GM21515 (cell line): ENCODE measurements at regions not wholly inside any gene's neighbourhood (a gene's known extent, or its start where the extent isn't known, plus 50 kb on each side); places are given as distances from the start of the nearest gene placed in this dataset.
"Not testable (repeated sequence)": the region's sequence is repeated elsewhere in the genome, so short reads cannot be mapped to it uniquely, and the experiment has no call there.

Experiments
- ATAC-seq: cut with Tn5 transposase; IDR thresholded peaks from one replicate; pipeline ENCODE4 v1.9.1; 2021; ENCODE audit not compliant: unreplicated experiment

DNA sequence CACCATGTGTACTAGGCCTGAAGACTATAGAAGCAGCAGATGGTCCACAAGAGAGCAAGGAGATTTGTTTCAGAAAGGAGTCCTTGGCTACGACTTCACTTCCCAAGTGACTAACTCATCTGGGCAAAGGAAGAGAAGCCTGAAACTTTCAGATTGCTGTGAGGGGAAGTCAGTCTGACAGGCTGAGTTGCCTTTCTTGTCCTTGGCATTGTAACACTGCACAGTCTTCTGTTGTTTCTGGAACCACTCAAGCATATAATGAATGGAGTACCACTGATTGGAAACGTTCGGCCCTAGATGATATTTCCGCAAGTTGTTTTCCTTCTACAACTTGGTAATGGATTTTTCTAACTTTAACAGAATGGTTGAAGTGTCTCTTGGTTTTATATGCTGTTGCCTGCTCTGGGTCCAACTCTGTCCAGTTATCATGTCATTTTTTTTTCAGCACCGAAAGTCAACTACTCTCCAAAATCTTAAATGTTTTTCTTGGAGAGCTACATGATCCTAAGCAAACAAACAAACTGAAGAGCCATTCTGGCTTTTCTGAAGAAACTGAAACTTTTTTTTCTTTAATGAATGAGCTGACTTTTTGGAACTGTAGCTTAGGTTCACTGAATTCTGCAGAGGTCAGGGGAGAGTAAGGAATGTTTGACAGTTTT lies 685.7 kb downstream of the MECOM start:
- no peak for ATAC-seq

DNA sequence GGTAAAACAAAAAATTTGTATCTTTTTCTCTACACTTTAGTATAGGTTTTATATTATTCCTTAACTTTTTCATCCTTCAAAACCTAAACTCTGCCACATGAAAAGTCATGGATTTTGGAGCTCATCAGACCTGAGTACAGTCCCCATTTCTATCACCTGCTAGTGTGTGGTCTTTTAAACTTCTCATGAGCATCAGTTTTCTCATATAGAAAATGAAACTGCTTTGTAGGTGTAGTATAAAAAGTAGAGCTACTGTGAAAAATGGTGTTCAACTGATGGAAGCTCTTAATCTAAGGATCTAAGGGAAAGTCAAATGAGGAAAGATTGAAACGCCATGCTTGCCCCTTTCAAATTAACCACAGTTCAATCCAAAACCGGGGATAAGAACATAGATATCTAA lies 686.5 kb downstream of the MECOM start:
- no peak for ATAC-seq

DNA sequence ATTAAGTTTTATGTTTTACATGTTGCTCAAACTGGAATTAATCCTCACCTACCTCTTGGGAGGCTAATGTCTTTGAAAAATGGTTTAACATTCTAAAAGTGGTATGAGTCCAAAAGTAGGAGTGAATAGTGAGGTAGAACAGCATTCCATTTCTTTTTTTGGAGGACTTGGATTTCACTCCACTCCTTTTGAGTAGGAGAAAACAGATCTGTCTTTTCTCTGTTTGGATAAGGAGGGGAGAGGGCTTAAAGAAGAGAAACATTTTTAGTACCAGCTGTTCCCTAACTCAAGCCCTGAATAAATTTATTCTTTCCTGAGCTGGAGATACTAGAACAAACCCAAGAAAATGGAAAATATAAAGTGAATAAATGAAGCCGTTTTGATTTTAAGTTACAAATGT lies 687.9 kb downstream of the MECOM start:
- no peak for ATAC-seq

DNA sequence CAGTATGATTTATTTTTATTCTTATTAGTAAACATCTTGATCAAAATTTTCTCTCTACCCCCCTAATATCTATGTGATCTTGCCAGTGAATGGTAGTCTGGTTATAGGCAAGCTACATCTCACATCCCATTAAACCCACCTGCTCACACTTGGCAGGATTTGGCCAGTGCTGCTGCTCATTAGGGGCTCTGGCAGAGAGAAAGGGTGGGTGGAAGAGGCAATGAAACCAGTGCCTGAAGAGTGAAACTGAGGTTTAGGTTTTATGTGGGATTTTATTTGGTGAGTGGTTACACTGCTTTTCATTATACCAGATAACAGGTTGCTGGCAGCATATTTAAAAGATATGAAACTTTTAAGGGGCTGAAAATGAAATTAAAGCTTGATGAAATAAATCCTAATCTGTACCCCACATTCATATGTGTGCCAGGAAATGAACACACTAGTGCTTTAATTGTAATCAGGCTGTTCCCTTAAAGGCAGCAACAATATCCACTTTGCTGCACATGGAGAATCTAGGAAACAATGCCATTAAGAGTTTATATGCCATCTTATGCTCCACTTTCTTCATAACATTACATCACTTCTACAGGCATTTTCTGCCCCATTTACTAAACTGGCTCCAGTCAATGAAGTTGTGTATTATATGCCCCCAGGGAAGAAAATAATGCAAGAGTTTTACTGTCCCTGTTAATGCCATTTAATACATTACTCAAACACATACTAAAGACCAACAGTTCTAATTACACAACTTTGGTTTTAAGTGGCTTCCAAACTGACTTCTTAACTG lies 688.7 kb downstream of the MECOM start:
- no peak for ATAC-seq

DNA sequence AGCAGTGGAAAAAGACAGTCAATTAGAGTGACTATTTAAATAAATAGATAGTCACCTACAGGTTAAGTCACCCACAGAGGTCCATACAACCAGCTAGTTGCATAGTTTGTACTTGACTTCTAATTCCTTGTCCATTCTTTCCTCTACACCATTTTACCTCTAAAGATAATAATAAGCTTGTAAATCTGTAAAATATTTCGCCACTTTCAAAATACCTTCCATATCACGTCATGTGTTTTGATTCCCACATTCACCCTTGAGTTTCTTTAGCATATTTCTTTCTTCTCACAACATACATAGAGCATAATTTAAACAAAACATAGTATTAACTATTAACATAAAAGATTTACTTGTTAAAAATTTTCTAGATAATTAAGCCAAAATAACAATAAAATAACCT lies 689.6 kb downstream of the MECOM start:
- ATAC-seq = no peak

DNA sequence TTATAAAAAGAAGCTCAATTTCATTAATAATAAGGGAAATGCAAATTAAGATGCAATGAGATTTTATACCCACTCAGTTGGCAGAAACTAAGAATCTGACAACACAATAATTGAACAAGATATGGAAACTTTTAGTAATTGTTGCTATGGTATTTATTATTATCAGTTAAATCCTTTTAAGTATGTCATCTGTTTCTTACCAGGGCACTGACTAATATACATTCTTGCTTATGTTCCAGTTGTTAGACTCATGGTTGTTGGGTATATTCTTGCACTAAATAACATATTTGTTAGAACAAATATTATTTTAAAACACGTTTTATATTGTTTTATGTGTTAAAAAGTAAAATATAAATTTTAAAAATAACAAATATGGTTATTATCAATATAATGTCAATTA lies 690.3 kb downstream of the MECOM start:
- no peak for ATAC-seq

DNA sequence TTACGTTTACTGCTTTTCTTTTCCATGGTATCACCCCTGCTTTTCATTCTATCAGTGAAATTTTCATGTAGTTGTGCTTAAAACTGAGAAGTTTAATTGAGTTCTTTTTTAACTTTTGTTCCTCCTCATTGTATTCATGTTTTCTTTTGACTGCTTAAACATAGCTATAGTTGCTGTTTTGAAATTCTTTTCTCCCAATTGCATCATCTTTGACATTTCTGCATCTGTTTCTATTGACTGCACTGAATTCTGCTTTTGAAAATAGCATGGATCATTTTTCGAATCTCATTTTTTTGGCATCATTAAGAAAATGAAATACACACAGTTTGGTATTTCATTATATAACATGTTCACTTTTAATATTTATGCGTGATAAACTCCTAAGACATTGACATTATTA lies 694.9 kb downstream of the MECOM start:
- ATAC-seq = no peak

DNA sequence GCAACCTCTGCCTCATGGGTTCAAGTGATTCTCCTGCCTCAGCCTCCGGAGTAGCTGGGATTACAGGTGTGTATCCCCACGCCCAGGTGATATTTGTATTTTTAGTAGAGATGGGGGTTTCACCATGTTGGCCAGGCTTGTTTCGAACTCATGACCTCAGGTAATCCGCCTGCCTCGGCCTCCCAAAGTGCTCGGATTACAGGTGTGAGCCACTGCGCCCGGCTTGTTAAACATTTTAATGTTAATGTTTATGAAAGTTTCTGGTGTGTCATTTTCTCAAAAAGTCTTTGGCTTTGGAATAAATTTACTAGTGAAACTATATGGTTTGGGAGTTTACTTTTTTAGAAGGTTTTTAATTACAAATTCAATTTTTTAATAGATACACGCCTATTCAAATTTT lies 698.8 kb downstream of the MECOM start:
- ATAC-seq = no peak

DNA sequence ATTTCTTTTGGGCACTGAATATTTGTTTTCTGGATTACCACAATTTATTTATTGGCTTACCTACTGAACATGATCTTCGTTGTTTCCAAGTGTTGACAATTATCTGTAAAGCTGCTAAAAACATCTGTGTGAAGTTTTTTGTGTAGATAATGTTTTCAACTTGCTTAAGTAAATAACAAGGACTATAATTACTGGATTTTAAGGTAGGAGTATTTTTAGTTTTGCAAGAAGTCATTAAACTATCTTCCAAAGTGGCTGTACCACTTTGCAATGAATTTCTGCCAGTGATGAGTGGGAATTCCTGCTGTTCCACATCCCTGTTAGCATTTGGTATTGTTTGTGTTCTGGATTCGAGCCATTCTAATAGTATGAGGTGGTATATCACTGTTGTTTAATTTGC lies 702.2 kb downstream of the MECOM start:
- ATAC-seq = no peak

DNA sequence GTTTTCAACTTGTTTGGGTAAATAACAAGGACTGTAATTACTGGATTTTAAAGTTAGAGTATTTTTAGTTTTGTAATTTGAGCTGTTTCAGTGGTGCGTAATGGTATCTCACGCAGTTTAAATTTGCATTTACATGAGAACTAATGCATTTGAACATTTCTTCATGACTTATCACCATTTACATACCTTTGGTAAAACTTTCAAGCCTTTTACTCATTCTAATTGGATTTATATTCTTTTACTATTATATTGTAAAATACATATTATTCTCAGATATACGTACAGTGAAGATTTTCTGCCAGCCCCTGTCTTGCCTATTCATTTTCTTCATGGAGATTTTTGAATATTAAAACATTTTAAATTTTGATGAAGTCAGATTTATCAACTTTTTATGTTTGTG lies 703.8 kb downstream of the MECOM start:
- no peak for ATAC-seq

DNA sequence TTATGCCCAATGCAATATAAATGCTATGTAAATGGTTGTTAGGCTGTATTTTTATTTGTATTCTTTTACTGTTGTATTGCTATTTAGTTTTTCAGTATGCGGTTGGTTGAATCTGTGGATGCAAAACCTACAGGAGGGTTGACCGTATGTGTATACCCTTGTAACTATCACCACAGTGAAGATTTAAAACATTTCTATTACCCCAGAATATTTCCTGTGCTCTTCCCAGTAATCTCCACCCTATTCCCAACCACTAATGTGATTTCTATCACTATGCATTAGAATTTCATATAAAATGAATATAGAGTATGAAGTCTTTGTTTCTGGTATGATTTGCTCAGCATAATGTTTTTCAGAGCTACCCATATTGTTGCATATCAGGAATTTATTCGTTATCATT lies 705.0 kb downstream of the MECOM start:
- no peak for ATAC-seq

DNA sequence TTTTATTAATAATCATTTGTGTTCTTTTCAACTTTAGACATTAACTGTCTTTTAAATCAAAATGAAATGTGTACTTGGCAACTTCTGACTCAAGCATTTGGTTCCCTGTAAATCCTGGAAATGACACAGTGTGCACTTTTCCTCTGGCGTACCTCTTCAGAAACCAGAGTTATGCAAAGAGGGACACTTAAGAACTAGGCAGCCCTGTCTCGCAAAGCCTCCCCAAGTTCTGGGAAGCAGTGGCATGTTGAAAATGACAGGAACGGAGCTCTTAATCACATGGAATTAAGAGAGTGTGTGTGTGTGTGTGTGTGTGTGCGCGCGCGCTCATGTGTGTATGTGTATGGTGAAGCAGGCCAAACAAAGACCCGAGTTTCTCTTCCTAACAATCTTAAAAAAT lies 707.4 kb downstream of the MECOM start:
- no peak for ATAC-seq

DNA sequence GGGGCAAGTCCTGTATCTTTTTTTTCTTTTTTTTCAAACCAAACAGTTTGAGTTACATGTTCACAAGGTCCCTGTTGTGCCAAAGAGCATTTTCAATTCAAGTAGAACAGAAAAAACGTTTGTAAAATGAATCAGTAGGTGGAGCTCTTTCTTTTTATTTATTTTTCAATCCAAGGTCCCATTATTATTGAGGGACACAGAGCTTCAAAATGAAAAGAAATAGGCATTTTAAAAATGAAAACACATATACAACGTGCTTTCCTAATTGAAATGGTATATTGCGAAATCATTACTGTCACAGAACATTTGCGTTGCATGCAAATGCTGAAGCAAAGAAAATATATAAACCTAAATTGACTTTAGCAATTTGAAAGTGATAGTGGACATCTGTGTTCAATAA lies 711.0 kb downstream of the MECOM start:
- no peak for ATAC-seq

DNA sequence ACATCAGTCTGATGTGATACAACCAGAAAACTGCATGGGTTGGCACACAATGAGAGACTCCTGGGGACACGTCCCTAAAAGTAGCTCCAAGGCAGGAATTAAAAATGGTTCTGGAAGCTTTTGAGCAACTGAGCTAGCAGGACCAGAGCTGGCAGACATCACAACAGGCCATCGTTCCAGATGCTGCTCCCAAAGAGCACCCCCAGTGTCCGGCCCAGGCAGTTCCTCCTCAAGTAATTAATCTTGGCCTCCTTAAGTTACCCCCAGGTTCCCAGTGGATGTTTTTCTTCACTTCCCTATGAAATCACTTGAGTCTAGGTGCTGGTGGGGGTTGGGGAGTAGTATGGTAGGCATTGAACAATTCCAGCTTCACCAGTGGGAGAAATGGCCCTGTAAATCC lies 711.6 kb downstream of the MECOM start:
- no peak for ATAC-seq

DNA sequence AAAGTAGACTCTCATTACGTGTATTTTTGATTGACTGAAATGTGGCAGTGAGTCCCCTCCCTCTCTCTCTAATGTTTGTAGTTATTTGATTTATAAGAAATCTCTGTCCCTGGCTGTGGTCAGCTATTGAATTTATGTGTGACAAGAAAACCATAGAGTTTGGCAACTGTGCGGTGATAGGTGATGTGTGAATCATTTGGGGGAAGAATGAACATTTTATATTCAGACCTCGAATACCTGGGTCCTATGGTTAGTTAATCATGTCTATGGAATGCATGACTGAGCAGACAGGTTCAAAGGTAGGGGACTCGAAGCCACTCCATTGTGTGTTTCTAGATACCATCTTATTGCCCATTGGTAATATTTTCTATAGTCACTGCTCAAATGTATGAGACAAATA lies 712.1 kb downstream of the MECOM start:
- ATAC-seq = no peak

DNA sequence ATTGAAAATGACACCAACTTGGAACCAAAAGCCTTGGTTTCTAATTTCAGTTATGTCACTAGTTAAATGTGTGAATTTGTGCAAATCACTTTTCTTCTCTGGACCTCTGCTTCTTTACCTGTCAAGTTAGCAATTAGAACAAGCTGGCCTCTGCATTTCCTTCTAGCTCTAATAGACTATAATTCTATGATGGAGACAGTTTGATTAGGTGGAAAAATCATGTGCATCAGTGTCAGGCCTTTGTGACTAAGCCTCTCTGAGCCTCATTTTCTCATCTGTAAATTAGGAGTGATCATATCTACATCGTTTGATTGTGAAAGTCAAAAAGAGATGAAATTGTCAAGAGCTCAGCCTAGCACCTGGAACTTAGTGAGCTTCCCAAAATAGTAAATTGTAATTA lies 712.9 kb downstream of the MECOM start:
- no peak for ATAC-seq

DNA sequence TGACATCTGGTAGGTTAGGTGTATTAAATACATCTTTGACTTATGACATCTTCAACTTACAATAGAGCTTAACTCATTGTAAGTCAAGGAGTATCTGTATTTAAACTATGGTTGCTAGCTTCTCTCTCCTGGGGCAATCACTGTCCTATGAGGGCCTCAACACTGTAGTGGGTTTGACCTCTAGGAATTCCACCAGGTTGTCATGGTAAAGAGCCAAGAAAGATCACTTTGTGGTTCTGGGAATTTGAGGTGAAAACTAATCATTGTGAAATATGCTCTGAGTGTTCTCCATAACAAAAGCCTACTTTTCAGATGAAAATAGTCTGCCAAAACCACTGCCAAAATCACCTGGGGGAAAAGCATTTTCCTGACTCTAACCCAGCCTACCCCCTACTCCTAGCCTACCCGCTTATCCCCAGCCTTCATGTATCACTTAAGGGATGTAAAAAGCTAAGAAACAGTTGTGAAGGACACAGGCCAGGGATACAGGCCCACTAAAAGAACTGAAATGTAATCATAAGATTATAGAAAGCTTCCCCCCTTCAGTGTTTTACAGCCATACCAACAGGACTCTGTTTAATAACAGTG lies 723.8 kb downstream of the MECOM start:
- no peak for ATAC-seq

DNA sequence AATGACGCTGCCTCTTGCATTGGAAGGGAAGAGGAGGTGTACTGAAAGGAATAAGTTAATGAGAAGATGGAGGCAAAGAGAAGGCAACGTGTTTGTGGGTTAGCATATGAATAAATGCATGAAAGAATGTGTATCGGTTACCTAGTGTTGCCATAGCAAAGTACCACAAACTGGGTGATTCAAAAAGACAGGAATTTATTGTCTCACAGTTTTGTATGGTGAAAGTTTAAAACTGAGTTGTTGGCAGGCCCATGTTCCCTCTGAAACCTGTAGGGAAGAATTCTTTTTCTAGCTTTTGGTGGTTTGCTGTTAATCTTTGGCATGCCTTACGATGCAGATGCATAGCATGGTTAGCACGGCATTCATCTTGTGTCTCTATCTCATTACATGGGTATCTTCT lies 729.9 kb downstream of the MECOM start:
- ATAC-seq = no peak

DNA sequence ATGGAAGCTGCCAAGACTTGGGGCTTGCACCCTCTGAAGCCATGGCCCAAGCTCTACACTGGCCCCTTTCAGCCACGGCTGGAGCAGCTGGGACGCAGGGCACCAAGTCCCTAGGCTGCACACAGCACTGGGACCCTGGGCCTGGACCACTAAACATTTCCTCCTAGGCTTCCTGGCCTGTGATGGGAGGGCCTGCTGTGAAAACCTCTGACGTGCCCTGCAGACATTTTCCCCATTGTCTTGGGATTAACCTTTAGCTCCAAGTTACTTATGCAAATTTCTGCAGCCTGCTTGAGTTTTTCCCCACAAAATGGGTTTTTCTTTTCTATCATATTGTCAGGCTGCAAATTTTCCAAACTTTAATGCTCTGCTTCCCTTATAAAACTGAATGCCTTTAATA lies 733.5 kb downstream of the MECOM start:
- ATAC-seq = not testable (repeated sequence)

DNA sequence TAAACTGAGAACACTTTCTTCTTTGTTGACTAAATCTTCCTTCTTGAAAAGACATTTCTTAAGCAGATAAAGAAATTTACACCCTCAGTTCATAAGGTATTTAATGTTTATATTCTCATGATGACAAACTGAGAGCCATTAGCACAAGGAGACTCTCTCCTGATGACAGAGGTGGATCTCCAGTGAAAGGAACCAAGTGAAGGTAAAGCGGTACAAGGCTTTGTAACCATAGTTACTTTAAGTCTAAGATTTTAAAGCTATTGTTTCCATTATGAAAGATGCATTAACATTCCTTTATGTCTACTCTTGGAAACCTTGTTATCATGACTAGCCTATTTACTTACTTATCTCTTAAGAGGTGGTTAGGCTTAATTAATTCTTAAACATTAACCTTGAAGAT lies 737.1 kb downstream of the MECOM start:
- ATAC-seq = no peak

DNA sequence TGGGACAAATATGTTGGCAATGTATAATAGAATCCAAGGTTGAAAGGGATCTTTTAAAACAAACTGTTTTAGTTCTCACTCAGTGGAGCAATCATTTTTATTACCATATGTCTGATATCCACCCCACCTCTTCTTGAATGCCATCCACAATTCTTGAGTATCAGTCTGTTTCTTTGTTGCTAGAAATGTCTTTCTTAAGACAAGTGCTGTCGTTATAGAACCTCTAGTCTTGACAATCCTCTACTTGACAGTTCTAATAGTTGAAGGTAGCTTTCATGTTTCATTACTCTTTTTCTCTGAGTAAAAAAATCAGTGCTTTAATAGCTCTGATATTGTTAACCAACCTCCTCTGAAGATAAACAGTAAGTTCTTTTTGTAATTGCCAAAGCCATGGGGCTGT lies 737.9 kb downstream of the MECOM start:
- ATAC-seq = no peak

DNA sequence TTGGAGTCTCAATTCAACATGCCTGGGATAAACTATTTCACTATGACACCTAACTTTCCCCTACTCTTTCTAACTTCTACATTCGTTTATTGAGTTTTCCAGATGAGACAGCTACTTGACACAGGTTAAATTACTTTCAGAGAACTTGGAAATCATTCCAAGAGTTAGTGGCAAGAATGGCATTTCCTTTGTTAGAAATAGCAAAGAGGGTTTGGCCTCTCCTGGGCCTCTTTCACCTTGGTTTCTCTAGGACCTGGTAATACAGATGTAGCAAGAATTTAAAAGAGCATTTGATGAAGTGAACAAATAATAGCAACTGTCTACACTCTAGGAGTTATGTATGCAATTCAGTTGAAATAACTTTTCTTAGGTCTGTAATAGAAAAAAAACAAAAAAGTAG lies 748.9 kb downstream of the MECOM start:
- no peak for ATAC-seq

DNA sequence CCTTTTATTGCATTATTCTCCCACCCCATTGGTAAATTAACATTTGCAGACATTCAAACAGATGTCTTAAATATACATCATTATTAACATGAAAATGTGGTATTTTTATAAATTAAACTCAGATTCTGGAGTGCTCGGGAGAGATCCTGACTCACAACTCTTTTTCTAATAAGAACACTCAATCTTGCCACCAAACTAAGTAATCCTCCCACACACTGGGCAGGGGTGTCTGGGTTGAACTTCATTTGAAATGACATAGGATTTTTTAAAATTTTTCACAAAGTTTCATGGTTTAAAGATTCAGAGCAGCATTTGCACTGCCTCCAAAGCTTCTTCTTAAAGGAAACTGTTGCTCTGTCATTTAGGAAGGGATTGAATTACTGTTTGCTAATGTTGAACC lies 754.3 kb downstream of the MECOM start:
- ATAC-seq = no peak
